HK-2 (cell line): ENCODE measurements at regions not wholly inside any gene's neighbourhood (a gene's known extent, or its start where the extent isn't known, plus 50 kb on each side); places are given as distances from the start of the nearest gene placed in this dataset.
"Not testable (repeated sequence)": the region's sequence is repeated elsewhere in the genome, so short reads cannot be mapped to it uniquely, and the experiment has no call there.

Experiments
- DNase-seq: peaks from one replicate; pipeline ENCODE4 v3.0.0-alpha.2; 2018; ENCODE audit not compliant: unreplicated experiment

DNA sequence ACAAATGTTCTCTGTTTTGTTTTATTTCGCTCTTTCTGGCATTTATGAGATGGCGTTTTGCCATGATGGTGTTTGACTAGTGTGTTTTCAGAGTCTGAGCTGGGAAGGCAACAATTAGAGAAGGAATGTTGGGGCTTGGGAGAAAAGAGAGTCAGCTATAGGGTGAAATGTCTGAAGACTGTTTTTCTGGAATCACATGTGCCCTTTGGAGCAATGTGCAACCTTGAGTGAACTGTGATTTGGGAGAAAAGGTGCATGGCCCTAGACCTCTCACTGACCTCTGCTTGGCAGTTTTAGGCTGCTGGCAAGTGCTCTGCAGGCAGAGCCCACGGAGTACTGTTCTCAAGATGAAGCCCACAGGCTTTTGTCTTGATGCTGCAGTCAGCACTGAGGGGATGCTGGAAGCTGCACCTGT, 379.9 kb upstream of the PDE3A start:
- no peak for DNase-seq

DNA sequence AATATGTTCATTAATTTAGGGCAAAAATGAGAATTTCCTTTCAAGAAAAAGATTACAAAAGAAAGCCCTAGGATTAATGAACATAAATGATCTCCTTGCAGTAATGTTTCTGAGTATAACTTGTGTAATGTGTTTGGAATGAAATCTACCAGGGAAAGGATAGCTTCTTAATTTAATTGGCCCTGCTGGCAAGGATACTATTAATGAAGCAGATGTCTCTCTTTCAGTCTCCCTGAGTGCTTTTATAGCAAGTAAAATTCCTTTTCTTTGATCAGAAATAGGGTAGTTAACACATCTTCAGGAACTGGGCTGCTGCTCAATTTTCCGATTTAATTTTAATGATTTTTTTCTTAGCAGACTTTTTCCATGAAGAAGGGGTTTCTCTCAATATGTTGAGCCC, 379.4 kb upstream of the PDE3A start:
- no peak for DNase-seq

DNA sequence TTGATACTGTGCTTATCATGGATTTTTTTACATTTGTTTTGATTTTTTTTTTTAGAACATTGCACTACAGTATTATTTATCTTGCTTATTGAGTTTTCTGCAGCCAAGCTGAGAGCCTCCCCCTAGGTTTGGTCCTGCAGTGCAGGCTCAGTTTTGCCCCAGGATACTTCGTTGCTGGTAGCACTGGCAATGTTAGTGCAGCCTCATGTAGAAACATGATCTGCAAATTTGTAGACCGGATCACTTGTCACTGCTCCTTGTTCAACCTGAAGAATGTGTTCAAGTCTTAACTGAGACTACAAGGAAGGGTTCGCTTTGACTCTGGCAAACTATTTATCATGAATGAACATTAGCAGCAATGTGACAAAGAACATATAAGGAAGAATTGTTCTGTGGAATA, 377.2 kb upstream of the PDE3A start:
- DNase-seq = no peak

DNA sequence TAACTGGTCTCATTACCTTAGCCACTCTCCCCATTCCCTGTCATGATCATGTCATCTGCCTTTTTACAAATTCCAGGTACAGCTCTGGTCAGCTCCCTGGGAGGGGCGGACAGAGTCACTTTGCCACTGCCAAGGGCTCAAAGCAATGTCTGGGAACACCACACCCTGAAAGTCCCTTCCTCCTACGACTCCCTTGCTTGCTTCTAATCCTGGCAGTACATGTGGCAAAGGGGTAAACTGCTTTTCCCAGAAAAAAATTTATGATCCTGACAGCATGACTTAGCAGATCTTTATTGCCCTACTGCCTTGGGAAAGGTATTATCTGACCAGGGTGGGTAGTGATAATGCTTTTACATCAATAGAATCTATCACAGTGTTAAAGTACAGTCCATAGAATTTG, 376.0 kb upstream of the PDE3A start:
- no peak for DNase-seq

DNA sequence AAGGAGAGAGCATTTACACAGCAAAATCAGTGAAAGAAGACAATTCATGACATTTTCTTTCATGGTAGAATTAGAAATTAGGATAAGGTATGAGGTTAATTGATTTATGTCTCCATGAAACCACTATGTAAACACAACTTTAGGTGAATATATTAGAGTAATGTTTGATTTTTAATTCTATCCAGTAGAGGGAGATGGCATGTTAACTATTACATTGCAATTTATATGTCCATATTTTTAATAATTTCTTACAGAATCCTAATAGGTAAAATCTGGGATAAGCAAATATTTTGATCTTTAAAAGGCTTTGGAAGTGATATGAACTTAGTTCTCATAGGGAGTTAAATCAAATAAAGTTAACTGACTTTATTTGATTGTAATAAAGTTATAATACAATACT, 373.4 kb upstream of the PDE3A start:
- no peak for DNase-seq

DNA sequence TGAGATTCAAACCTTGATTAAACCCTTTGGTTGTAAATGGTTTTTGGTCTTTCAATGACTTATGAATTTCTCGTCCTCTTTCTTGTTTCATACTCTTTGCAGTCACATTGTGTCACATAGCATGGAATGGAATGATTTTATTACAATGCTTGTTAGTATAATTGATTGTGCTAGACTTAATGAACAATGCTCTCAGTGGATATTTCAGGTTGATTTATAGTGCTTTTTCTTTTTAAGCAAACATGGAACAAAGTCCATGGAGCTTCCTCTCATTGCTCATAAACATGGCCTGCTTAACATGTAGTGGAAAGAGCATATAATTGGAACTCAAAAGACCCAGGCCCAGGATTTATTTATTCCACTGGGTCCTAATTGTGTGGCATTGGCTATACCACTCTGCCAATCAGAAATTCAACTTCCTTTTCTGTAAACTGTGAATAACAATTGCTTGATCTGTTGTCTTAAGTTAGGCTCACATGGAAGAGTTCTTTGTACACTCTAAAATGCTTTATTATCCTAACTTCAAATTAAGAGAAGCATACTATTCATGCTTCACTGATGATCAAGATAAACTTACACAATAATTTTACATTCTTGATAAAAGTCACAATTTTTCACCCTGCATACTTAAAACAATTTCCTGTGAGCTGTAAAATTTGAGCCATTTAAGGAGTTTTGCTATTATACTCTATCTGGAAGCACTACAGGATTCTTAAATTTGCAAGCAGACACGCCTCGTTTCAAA, 370.5 kb upstream of the PDE3A start:
- no peak for DNase-seq

DNA sequence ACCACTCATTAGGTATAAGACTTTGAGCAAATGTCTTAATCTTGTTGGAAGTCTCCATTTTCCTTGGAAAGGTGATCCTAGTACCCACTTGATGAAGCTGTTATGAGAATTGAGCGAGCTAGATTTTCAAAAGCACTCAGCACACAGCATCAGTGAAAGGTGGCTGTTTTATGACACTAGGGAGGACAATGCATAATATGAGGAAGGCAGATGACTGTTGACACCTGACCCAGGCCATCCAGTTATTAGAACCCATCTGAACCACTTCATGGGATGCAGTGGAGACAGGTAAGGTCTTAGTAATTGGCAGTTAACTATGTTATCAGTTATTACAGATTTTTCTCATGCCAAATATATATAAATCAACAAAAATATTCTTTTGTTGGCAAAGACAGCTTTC, 369.9 kb upstream of the PDE3A start:
- no peak for DNase-seq

DNA sequence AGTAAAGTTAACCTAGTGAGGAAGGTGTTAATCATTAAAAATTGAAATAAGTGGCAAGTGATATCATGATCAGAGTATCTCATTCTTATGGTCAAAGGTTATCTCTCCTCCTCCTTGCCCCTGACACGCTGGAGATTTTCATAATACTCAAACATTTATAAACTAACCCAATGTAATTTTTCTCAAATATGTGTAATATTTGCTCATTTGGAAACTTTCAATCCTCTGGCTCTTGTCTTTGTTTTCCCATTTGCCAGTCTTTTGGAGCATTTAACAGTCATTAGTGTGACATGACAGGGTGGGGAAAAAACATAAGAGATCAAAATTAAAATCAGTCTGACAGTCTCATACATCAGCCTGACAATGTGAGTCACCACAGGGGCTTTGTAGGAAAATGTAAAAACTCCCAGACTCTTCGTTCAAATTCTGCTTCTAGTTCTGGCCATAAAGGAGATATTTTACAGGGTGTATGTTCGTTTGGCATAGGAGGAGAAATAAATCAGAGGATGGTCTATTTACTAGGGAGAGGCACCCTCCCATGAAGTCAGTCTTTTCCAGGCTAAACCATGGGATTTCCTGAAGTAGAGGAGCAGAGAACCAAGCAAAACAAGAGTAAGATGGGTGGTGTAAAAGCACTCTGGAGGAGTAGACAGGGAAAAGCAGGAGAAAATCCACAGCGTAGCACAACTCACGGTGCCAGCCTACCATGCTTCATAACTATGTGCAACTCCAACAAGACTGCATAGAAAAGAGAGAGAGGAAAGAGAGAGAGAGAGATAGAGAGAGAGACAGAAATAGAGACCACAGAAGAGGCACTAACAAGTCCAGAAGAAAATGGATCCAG, 369.2 kb upstream of the PDE3A start:
- DNase-seq = no peak

DNA sequence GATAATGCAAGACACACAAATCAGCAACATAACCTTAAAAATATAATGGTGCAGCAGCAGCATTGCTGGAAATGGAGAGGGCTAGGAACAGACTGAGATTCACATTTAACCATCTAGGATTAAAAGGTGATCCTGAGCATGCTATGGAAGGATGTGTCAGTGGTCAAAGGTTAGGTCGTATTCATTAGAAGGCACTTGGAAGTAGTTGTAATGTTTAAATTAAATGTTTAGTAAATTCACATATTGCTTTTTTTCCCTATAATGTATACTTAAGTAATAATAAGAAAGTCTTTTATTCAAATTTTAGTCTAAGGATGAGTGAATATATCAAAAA, 368.6 kb upstream of the PDE3A start:
- no peak for DNase-seq

DNA sequence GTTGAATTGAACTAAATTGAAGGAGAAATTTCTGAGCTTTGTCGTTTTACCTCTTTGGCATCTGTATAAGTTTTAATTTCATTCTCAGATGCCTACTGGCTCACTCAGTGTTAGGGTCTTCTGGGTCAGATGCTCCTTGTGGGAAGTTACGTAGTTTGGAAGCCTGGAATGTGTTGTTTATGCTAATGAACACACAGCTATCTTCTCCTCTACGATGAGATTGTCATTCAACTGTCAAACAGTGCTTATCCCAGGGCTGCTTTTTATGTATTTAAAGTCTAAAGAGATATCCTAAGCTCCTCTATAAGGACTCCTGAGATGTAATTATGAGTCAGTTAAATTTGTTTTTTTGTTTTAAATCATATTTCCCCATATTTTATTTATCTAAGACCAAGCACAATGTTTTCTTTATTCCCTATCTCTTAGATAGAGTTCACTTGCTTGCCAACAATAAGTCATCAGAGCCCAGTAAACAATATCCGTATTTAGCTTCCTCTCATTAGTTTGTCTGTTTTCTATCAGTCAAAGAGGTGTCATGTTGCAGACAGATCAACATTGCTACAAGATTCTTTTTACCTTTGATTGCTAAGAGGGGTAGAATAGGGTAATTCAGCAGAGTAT, 368.0 kb upstream of the PDE3A start:
- no peak for DNase-seq

DNA sequence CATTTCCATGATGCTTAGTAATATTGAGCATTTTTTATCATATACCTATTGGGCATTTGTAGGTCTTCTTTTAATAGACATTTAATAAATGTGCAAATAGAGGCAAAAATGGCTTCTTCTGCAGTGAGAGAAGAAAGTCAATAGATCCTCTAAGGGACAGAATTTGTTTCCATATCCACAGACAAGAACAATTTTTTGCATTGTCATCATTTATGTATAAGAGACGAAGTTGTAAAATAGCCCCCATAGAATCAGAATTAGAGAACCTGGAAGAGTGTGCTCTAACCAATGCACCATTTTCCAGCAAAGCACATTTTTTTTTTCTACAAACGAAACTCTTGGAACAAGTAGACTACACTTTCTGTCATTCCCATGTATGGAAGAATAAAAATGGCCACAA, 365.1 kb upstream of the PDE3A start:
- no peak for DNase-seq

DNA sequence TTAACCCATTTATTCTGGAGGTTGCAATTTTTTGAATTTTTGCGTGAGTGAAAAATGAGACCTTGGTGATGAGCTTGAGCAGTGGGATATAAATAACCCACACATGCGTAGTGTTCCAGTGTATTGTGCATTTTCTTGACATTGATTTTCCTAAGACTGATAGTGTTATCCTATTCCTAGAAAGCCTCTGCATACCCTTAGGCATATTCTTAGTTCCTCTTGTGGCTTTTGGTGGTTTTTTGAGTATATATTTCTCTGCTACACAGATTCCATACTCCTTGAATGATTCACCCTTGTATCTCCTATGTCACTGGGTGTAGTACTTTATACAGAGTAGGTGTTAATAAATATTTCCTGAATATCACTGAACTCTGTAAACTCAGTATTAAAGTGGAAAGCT, 363.4 kb upstream of the PDE3A start:
- no peak for DNase-seq

DNA sequence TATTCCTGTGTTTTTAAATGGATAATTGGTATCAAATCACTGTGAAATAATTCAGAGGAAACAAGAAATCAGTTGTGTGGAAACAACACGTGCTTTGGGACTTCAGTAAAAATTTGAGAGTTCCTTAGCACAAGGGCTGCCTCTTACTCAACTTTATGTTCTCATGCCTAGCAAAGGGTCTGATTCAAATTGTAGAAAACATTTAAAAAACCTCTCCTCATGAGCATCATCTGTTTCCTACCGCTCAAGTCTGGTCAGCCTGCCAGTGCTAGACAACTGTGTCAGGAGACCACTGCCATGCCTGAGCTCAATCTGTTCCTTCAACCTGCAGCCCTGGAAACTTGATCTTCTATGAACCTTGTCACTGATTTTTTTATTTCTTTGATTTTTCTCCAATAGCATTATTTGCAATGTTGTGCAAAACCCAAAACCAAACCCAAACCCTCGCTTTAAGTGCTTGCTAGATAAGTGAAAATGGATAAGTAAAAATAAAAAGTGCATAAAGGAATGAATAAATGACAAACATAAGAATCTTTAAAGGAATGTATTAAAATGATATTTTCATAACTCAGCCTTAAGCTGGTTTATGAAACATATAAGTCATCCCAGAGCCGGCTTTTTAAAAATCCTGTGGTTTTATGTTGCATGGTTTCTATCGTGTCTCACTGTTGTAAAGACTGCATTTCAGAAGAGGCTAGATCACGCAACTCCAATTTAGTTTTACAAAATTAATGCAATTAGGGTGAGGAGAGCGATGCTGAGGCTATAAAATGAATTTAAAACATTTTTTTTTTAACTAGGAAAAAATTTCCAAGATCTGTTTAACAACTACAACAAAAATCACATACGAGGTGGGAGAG, 361.2 kb upstream of the PDE3A start:
- no peak for DNase-seq

DNA sequence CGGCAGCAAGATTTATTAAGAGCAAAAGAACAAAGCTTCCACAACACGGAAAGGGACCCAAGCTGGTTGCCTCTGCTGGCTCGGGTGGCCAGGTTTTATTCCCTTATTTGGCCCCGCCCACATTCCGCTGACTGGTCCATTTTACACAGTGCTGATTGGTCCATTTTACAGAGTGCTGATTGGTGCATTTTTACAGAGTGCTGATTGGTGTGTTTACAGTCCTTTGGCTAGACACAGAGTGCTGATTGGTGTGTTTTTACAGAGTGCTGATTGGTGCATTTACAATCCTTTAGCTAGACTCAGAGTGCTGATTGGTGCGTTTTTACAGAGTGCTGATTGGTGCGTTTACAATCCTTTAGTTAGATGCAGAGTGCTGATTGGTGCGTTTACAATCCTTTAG, 358.4 kb upstream of the PDE3A start:
- not testable (repeated sequence) for DNase-seq

DNA sequence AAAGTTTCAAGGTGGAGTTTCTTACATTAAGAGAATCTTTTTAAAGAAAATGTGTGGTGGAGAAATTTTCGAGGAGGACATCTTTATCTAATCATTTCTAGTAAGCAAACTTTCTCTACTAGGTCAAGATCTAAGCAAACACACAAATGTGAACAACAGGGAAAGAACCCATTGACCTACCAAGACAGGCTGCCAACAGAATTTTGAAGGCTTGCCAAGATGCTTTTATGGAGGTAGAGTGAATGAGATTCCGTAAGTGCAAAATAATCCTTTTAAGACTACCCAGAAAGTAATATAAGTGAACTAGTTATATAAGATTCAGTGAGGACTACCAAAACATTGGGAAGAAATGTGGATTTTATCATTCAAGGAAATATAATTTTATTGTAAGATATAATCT, 357.1 kb upstream of the PDE3A start:
- DNase-seq = no peak

DNA sequence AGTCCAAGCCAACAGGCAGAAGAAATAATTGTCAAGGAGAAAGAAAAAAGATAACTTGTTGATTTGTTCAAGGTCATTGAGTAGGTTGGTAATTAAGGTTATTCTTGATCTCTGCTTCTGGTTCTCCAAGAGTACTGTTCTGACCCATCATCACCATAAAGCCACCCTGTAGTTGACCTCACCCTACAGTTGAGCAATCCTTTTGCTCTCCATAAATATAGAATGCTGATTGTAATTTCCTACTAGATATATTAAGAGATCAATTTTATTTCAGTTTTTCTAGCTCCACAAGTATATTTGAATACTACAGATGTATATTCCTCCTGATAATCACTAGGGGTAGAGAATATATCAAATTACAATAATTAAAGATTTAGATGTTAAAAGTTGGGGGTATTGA, 350.5 kb upstream of the PDE3A start:
- no peak for DNase-seq

DNA sequence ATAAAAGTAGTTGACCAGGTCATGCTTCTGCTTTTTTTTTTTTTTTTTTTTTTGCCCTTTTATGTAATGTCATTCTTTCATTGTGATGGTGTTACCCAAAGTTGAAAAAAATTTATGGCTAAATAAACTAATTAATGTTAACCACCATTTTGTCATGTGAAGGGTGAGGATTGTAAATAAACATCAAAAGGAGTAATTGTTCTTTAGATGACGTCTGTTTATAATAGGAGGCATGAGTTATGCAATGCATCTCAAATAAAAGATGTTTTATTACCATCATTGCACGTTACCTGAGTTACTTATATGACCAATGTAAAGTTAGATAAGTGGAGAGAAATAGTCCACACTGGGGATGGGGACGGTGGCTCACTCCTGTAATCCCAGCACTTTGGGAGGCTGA, 349.9 kb upstream of the PDE3A start:
- DNase-seq = no peak

DNA sequence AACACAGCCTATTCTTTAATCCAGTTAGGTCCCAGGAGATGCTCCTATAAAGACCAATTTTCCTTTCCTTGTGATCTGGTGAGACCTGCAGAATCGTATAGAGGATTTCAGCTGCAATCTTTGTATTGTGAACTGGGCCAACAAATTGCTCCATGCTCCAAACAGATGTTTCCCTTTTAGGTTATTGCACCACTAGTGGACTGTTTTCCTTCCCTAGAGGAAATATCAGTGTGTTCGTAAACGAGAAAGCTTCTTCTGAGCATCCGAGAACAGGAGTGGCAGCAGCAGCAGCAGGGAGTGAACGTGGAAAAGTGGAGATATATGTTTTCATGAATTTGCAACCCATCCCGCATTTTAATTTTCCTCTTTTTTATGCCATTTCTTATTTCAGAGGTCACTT, 344.1 kb upstream of the PDE3A start:
- no peak for DNase-seq

DNA sequence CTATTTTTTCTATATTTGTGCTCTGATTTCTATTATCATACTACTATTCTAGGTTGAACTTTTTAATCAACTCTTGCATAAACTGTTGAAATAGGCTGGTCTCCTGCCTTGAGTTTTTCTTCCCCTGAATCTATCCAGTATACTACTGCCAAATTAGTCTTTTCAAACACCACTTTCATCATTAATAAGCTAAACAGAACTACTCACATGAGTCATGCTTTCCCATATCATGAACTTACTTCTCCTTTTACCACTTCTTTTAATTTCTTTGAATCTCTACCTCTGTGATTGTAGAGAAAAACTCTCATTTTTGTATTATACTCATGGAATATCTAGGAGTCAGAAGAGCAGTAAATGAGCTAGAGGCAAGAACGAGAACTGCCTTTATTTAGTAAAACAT, 340.3 kb upstream of the PDE3A start:
- no peak for DNase-seq

DNA sequence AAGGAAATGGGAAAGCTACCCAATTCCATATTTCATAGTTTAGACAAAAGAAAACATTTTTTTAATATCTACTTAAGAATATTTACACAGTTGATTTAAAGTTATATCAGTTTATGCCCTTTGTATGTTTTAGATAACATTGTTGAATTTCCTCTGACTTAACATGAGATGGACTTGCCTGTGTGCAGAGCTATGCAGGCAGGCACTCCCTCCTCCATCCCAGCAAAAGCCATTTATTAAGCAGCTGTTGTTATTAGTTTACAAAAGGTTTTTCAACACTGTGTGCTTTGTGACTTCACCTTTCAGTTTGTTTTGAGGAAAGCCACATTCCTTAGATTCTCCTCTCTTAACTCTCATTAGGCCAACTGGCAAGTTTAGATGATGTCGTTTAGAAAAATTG, 337.5 kb upstream of the PDE3A start:
- DNase-seq = no peak

DNA sequence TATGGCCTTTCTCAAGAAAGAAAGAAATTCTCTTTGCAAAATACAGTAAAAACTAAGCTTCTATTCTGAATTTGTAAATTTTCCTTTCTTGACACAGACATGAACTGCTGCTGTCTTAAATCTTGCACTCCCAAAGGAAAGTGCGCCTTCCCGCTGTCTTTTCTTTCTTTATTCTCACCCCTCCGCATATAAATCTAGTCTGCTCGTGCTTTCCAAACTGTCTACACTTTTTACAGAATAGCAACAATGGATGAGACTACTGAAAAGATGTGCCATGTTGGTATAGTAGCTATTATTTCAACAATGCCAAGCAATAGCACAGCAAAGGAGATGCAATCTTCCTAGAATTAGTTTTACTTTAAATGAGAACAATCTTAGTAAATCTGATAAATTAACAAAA, 328.8 kb upstream of the PDE3A start:
- no peak for DNase-seq

DNA sequence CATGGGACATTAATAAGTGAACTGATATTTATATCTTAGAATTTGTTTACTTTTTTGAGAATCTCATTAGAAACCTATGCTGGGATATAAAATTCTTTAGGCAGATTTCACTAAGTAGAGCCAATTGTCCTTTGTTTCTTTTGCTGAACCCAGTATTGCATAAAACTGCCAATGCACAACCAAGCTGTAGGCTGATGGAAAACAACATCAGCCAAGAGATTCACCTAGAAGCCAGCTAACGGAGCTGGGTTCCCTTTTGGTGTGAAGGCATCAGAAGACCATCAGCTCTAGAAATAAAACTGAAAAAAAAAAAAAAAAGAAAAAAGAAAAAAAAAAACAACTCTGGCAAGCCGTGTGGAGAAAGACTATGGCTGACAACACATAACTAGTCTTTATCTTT, 328.2 kb upstream of the PDE3A start:
- DNase-seq = no peak
